ENCODE measurements at regions not wholly inside any gene's neighbourhood (a gene's known extent, or its start where the extent isn't known, plus 50 kb on each side); places are given as distances from the start of the nearest gene placed in this dataset.

DNA sequence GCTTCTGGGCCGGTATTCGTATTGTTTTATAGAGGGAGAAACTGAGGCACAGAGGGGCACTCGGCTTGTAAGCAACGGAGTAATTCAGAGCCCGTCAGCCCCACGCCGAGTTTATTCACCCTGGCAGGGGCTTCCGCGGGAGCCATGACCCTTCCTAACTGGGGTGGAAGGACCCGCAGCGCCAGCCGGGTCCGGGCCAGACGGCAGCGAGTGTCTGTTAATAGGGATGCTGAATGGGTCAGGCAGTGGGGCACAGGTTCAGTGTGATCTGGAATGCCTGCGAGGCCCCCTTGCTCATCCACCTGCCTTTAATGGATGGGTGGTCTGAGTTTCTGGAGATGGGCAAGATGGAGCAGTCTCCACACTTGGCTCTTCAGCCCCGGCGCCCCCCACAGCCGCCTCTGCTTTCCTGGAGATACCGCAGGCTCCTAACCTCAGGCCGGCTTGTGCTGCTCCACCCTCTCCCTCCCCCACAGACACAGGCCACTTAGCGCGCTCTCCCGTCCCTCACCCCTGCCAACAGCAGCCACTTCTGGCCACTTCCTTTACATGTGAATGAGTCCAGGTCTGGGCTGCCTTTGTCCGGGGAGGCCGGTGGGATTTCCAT, 147.1 kb downstream of the ERCC6L2 start (continued):
- TF ChIP-seq SP2 (IDR thresholded peaks at IDR 0.05; ENCODE audit: extremely low read depth, low read depth, low read length, poor library complexity, severe bottlenecking): no peak
- TF ChIP-seq ZNF79 (CRISPR knock-in tag; IDR thresholded peaks at IDR 0.05; ENCODE audit: low read depth): no peak
- TF ChIP-seq LARP7 (IDR thresholded peaks at IDR 0.05): no peak
- TF ChIP-seq, protein P1, sequence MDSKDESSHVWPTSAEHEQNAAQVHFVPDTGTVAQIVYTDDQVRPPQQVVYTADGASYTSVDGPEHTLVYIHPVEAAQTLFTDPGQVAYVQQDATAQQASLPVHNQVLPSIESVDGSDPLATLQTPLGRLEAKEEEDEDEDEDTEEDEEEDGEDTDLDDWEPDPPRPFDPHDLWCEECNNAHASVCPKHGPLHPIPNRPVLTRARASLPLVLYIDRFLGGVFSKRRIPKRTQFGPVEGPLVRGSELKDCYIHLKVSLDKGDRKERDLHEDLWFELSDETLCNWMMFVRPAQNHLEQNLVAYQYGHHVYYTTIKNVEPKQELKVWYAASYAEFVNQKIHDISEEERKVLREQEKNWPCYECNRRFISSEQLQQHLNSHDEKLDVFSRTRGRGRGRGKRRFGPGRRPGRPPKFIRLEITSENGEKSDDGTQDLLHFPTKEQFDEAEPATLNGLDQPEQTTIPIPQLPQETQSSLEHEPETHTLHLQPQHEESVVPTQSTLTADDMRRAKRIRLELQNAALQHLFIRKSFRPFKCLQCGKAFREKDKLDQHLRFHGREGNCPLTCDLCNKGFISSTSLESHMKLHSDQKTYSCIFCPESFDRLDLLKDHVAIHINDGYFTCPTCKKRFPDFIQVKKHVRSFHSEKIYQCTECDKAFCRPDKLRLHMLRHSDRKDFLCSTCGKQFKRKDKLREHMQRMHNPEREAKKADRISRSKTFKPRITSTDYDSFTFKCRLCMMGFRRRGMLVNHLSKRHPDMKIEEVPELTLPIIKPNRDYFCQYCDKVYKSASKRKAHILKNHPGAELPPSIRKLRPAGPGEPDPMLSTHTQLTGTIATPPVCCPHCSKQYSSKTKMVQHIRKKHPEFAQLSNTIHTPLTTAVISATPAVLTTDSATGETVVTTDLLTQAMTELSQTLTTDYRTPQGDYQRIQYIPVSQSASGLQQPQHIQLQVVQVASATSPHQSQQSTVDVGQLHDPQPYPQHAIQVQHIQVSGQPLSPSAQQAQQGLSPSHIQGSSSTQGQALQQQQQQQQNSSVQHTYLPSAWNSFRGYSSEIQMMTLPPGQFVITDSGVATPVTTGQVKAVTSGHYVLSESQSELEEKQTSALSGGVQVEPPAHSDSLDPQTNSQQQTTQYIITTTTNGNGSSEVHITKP (IDR thresholded peaks at IDR 0.05; ENCODE audit: partially characterized antibody): peak; percentile 42
- TF ChIP-seq, protein P2, sequence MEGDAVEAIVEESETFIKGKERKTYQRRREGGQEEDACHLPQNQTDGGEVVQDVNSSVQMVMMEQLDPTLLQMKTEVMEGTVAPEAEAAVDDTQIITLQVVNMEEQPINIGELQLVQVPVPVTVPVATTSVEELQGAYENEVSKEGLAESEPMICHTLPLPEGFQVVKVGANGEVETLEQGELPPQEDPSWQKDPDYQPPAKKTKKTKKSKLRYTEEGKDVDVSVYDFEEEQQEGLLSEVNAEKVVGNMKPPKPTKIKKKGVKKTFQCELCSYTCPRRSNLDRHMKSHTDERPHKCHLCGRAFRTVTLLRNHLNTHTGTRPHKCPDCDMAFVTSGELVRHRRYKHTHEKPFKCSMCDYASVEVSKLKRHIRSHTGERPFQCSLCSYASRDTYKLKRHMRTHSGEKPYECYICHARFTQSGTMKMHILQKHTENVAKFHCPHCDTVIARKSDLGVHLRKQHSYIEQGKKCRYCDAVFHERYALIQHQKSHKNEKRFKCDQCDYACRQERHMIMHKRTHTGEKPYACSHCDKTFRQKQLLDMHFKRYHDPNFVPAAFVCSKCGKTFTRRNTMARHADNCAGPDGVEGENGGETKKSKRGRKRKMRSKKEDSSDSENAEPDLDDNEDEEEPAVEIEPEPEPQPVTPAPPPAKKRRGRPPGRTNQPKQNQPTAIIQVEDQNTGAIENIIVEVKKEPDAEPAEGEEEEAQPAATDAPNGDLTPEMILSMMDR (IDR thresholded peaks at IDR 0.05 in 2 of 3, conservative IDR thresholded peaks at IDR 0.05 in 1 of 3; ENCODE audit: insufficient read depth in 2 of 3, low read depth in 1 of 3, low read length in 3 of 3): no peak
- peak; percentile 25; the same call in 1 of the 2 replicates for TF ChIP-seq TEAD4 (IDR thresholded peaks at IDR 0.05; ENCODE audit: low read length)
- TF ChIP-seq TEAD4 (CRISPR knock-in tag; IDR thresholded peaks at IDR 0.05; ENCODE audit: borderline replicate concordance): no peak
- no peak for TF ChIP-seq MED1 (CRISPR knock-in tag; IDR thresholded peaks at IDR 0.05; ENCODE audit: borderline replicate concordance)
- no peak for TF ChIP-seq MTF1 (CRISPR knock-in tag; IDR thresholded peaks at IDR 0.05; ENCODE audit: borderline replicate concordance)
- TF ChIP-seq, protein P3, sequence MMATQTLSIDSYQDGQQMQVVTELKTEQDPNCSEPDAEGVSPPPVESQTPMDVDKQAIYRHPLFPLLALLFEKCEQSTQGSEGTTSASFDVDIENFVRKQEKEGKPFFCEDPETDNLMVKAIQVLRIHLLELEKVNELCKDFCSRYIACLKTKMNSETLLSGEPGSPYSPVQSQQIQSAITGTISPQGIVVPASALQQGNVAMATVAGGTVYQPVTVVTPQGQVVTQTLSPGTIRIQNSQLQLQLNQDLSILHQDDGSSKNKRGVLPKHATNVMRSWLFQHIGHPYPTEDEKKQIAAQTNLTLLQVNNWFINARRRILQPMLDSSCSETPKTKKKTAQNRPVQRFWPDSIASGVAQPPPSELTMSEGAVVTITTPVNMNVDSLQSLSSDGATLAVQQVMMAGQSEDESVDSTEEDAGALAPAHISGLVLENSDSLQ (IDR thresholded peaks at IDR 0.05): 0 out of 2 replicates have a peak, but pooled peaks have one; percentile 5
- peak; percentile 67; the same call in 1 of the 2 replicates for TF ChIP-seq RNF2 (IDR thresholded peaks at IDR 0.05)
- TF ChIP-seq, protein P4, sequence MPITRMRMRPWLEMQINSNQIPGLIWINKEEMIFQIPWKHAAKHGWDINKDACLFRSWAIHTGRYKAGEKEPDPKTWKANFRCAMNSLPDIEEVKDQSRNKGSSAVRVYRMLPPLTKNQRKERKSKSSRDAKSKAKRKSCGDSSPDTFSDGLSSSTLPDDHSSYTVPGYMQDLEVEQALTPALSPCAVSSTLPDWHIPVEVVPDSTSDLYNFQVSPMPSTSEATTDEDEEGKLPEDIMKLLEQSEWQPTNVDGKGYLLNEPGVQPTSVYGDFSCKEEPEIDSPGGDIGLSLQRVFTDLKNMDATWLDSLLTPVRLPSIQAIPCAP (CRISPR knock-in tag; IDR thresholded peaks at IDR 0.05; ENCODE audit: borderline replicate concordance): no peak
- TF ChIP-seq CREBBP (IDR thresholded peaks at IDR 0.05; ENCODE audit: low read depth, low read length): no peak
- TF ChIP-seq BRCA1 (IDR thresholded peaks at IDR 0.05): no peak
- TF ChIP-seq BRCA1 (CRISPR knock-in tag; IDR thresholded peaks at IDR 0.05): no peak
- no peak for TF ChIP-seq ZNF232 (CRISPR knock-in tag; IDR thresholded peaks at IDR 0.05)
- TF ChIP-seq, protein P5, sequence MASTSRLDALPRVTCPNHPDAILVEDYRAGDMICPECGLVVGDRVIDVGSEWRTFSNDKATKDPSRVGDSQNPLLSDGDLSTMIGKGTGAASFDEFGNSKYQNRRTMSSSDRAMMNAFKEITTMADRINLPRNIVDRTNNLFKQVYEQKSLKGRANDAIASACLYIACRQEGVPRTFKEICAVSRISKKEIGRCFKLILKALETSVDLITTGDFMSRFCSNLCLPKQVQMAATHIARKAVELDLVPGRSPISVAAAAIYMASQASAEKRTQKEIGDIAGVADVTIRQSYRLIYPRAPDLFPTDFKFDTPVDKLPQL (IDR thresholded peaks at IDR 0.05; ENCODE audit: extremely low read depth, insufficient read length): no peak
- TF ChIP-seq, protein P6, sequence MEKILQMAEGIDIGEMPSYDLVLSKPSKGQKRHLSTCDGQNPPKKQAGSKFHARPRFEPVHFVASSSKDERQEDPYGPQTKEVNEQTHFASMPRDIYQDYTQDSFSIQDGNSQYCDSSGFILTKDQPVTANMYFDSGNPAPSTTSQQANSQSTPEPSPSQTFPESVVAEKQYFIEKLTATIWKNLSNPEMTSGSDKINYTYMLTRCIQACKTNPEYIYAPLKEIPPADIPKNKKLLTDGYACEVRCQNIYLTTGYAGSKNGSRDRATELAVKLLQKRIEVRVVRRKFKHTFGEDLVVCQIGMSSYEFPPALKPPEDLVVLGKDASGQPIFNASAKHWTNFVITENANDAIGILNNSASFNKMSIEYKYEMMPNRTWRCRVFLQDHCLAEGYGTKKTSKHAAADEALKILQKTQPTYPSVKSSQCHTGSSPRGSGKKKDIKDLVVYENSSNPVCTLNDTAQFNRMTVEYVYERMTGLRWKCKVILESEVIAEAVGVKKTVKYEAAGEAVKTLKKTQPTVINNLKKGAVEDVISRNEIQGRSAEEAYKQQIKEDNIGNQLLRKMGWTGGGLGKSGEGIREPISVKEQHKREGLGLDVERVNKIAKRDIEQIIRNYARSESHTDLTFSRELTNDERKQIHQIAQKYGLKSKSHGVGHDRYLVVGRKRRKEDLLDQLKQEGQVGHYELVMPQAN (IDR thresholded peaks at IDR 0.05; ENCODE audit: borderline replicate concordance): no peak
- TF ChIP-seq WHSC1 (IDR thresholded peaks at IDR 0.05; ENCODE audit: low read length): no peak
